Nucleus accumbens (tissue), 56 donors: ENCODE measurements at regions not wholly inside any gene's neighbourhood (a gene's known extent, or its start where the extent isn't known, plus 50 kb on each side); places are given as distances from the start of the nearest gene placed in this dataset.

Experiments
- DNase-seq, 56 donors: peaks; one replicate each; lab custom pipeline; 2025; lab: John Stamatoyannopoulos, UW

DNA sequence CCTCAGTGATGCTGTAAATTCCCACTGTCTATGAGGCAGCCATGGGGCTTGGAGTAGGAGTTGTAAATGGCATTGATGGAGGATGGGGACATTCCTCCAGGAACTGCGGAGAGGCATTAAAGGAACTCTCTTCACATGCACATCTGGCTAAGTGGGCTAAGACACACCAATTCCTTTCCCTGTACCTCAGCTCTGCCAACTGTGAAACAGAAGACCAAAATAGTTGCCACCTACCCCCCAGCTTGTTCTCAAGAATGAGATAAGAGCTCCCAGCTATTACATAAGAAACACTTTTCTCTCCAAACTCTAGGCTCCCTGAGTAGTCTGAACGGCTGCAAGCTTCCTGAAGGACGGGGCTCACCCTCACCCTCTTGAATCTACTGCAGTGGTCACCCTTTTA lies 144.6 kb upstream of the SLC30A5 start:
- DNase-seq = peak in 14 of 56 donors; percentile 6 to 57 (median 36)

GRCh38 chr5:68949711-68950110 lies 144.1 kb upstream of the SLC30A5 start:
- no peak for DNase-seq

- DNase-seq = peak in 1 of 56 donors; percentile 6
Observed at GRCh38 chr5:68950125-68950524, 143.7 kb upstream of the SLC30A5 start.

- no peak for DNase-seq
Observed at GRCh38 chr5:68950930-68951329, 142.9 kb upstream of the SLC30A5 start.

GRCh38 chr5:68953231-68953874 lies 140.5 kb upstream of the SLC30A5 start:
- no peak for DNase-seq

GRCh38 chr5:68953875-68954617 lies 139.8 kb upstream of the SLC30A5 start:
- DNase-seq = no peak

- no peak for DNase-seq
Observed at GRCh38 chr5:68954618-68954910, 139.2 kb upstream of the SLC30A5 start.

DNA sequence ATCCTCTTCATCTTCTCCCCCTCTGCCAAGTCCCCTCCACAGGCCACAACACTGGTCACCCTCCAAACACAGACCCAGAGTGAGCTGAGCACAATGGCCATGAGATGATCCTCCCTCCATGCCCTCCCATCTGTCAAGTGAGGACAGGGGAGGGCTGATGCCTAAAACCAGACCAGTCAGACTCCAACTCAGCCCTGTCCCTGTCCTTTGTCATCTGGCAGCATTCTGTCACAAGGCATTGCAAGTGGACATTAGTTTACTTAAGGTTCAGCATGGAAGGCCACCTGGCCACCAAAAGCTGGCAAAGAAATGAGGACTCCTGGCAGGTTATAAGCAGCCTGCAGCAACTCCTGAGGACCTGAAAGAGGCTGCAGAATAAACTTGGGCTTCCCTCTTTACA lies 136.2 kb upstream of the SLC30A5 start:
- no peak for DNase-seq

DNA sequence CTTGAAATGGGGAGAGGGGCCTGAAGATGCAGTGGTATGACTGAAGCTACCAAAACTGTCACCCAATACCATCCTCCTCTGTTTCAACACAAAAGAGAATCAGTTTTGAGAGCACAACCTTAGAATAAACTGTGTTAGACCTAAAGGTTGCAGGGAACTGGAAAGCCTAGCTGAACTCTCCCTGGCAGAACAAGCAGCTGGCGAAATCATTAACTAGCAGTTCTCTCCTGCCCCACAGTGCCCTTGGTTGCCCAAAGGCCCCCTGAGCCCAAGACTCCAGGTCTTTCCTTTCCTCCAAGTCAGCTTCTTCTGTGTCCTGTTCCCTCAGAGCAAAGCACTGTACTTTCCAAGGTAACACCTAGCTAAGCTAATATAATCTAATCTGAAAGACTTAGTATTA lies 135.4 kb upstream of the SLC30A5 start:
- DNase-seq = no peak

DNA sequence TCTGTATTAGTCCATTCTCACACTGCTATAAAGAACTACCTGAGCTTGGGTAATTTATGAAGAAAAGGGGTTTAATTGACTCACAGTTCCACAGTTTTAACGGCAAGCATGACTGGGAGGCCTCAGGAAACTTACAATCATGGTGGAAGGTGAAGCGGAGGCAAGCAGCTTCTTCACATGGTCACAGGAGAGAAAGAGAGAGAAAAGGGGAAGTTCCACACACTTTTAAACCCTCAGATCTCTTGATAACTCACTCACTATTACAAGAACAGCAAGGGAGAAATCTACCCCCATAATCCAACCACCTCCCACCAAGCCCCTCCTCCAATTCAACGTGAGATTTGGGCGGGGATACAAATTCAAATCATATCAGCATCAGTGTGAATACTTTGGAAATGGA lies 133.4 kb upstream of the SLC30A5 start:
- no peak for DNase-seq

DNA sequence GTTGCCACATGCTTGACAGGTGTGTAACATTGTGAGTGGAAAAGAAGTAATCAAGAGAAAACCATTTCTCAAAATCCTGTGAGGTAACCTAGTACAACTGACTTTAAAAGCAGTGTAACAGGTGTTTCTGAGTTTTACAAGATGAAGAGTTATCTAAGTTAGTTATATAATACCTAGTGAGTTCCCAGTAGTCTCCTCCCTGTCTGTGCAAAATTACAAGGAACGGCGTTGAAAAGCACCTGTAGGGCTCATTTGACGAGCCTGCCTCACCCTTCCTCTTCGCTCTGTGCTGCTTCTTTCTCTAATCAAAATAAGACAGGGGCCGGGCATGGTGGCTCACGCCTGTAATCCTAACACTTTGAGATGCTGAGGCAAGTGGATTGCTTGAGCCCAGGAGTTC lies 132.9 kb upstream of the SLC30A5 start:
- peak in 4 of 56 donors; percentile 4 to 16 (median 12) for DNase-seq

GRCh38 chr5:68961762-68962161 lies 132.1 kb upstream of the SLC30A5 start:
- DNase-seq = no peak

- DNase-seq = peak in 45 of 56 donors; percentile 8 to 69 (median 35)
Observed at GRCh38 chr5:68962757-68963484, 130.9 kb upstream of the SLC30A5 start.

GRCh38 chr5:68964679-68965078 lies 129.1 kb upstream of the SLC30A5 start:
- no peak for DNase-seq

GRCh38 chr5:68965926-68966325 lies 127.9 kb upstream of the SLC30A5 start:
- DNase-seq = no peak

GRCh38 chr5:68966596-68966995 lies 127.2 kb upstream of the SLC30A5 start:
- DNase-seq = no peak

DNA sequence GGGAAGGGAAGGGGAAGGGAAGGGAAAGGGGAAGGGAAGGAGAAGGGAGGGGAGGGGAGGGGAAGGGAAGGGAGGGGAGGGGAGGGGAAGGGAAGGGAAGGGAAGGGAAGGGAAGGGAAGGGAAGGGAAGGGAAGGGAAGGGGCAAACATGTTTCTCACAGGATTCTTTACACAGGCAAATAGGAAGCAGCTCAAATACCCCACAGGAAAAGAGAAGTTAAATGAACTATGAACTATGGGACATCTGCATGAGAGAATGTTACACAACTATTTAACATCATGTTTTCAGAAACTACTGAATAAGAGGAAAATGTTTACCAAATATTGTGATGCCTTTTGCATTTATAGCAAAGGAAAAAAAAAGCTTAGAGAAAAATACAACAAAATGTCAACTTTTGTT lies 125.4 kb upstream of the SLC30A5 start:
- DNase-seq = no peak

DNA sequence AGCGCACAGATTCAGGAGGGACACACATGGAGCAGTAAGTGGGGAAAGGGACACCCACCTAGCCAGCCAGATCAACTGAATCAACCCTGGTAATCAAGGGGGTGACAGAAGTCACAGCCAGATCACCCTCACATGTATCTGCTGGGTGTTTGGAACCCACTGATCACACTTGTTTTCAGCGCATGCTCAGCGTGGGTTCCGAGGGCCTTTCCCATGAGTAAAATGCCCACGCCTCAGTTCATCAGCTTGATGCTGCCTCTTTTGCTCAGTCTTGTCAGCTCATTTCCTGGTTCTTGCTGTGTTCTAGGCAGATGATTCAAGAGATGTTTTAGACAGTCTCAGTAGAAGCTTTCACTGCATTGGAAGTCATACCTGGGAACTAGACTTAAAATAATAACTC lies 123.2 kb upstream of the SLC30A5 start:
- DNase-seq = peak in 11 of 56 donors; percentile 5 to 46 (median 26)

GRCh38 chr5:68973696-68974095 lies 120.1 kb upstream of the SLC30A5 start:
- no peak for DNase-seq

DNA sequence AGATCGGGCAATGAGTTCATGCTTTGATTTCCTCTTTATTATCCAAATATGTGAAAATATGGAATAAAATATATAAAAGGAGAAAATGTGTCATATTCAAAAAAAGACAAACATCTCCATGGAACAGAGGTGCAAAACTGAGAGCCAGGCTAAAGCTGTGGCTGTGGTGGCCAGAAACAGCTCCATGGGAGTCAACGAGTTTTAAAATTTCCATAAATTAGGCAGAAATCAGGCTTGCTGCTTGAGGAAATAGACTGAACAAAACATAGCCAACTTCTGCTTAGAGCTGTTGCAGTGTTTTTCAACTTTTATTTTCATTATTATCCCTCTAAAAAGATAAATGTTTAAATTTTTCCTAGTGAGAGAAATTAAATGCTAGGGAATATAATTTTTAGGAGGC lies 110.8 kb upstream of the SLC30A5 start:
- DNase-seq = no peak

GRCh38 chr5:68983959-68984358 lies 109.9 kb upstream of the SLC30A5 start:
- no peak for DNase-seq
